HFFc6 (cell line): ENCODE measurements at regions not wholly inside any gene's neighbourhood (a gene's known extent, or its start where the extent isn't known, plus 50 kb on each side); places are given as distances from the start of the nearest gene placed in this dataset.

Source experiments
- DNase-seq: peaks from one replicate; pipeline ENCODE4 v3.0.0-alpha.2; 2018
- H3K27ac Mint-ChIP-seq: 2 replicates; pipeline ENCODE4 v1.8.0; 2020; ENCODE audit warnings: mild to moderate bottlenecking, mixed read lengths
- H3K27me3 Mint-ChIP-seq: 2 replicates; pipeline ENCODE4 v1.8.0; 2021; ENCODE audit warnings: mild to moderate bottlenecking, moderate library complexity, mixed read lengths; ENCODE audit not compliant: insufficient read depth
- H3K36me3 Mint-ChIP-seq: 2 replicates; pipeline ENCODE4 v1.8.0; 2021; ENCODE audit warnings: low read depth, mixed read lengths
- H3K4me1 Mint-ChIP-seq: 2 replicates; pipeline ENCODE4 v1.8.0; 2020; ENCODE audit warnings: low read depth, mixed read lengths
- H3K4me3 Mint-ChIP-seq: 2 replicates; pipeline ENCODE4 v1.8.0; 2020; ENCODE audit warnings: mild to moderate bottlenecking, moderate library complexity, mixed read lengths
- H3K9me3 Mint-ChIP-seq: 2 replicates; pipeline ENCODE4 v1.8.0; 2020; ENCODE audit warnings: mild to moderate bottlenecking, mixed read lengths
- CTCF ChIP-seq: fragments of 200-600 bp; sonication (generic); IDR thresholded peaks from 2 replicates; pipeline ENCODE4 v1.5.0; 2021; ENCODE audit warnings: antibody characterized with exemption, mild to moderate bottlenecking

- no peaks in the 10 kb centered on the region for H3K36me3 Mint-ChIP-seq
- H3K27me3 Mint-ChIP-seq, result peaks cover 3% of the 10 kb centered on the region
- H3K4me3 Mint-ChIP-seq, result no peak overlapping the region
- no peak for DNase-seq
- H3K4me1 Mint-ChIP-seq, result no peaks in the 10 kb centered on the region; the same call in 1 of the 2 replicates
- no peak for TF ChIP-seq CTCF
- H3K9me3 Mint-ChIP-seq, result peaks cover 13% of the 10 kb centered on the region; the same call in 1 of the 2 replicates
- no peak overlapping the region for H3K27ac Mint-ChIP-seq
These were observed 243.2 kb downstream of the EDEM1 start for GRCh38 chr3:5430701-5431100.

- TF ChIP-seq CTCF, result no peak
- H3K9me3 Mint-ChIP-seq, result peaks cover 13% of the 10 kb centered on the region; the same call in 1 of the 2 replicates
- H3K36me3 Mint-ChIP-seq, result no peaks in the 10 kb centered on the region
- DNase-seq, result no peak
- peaks cover 2% of the 10 kb centered on the region for H3K27me3 Mint-ChIP-seq
- H3K4me1 Mint-ChIP-seq, result no peaks in the 10 kb centered on the region; the same call in 1 of the 2 replicates
- no peak overlapping the region for H3K4me3 Mint-ChIP-seq
- H3K27ac Mint-ChIP-seq, result no peak overlapping the region
These were observed 243.6 kb downstream of the EDEM1 start for GRCh38 chr3:5431146-5431545.

- no peak overlapping the region for H3K4me3 Mint-ChIP-seq
- no peak overlapping the region for H3K27ac Mint-ChIP-seq
These were observed 244.4 kb downstream of the EDEM1 start for GRCh38 chr3:5431811-5432378.

GRCh38 chr3:5437296-5437782 lies 249.8 kb downstream of the EDEM1 start:
- H3K9me3 Mint-ChIP-seq, result peaks cover 15% of the 10 kb centered on the region; the same call in 1 of the 2 replicates
- no peak overlapping the region for H3K4me3 Mint-ChIP-seq
- peaks cover 3% of the 10 kb centered on the region for H3K27me3 Mint-ChIP-seq
- DNase-seq, result no peak
- H3K27ac Mint-ChIP-seq, result no peak overlapping the region
- TF ChIP-seq CTCF, result no peak
- no peaks in the 10 kb centered on the region for H3K36me3 Mint-ChIP-seq
- peaks cover 3% of the 10 kb centered on the region; the same call in 1 of the 2 replicates for H3K4me1 Mint-ChIP-seq

More at GRCh38 chr3:5431811-5432378, 244.4 kb downstream of the EDEM1 start:
- no peak for DNase-seq
- TF ChIP-seq CTCF, result no peak
- Mint-ChIP-seq H3K36me3 (no peaks in the 10 kb centered on the region), H3K27me3 (peaks cover 2% of the 10 kb centered on the region), H3K4me1 (no peaks in the 10 kb centered on the region), H3K9me3 (peaks cover 9% of the 10 kb centered on the region; the same call in 1 of the 2 replicates)

- Mint-ChIP-seq H3K4me1 (peaks cover 5% of the 10 kb centered on the region; the same call in 1 of the 2 replicates), H3K4me3 (no peak overlapping the region), H3K9me3 (peaks cover 14% of the 10 kb centered on the region; the same call in 1 of the 2 replicates), H3K27ac (no peak overlapping the region), H3K36me3 (no peaks in the 10 kb centered on the region), H3K27me3 (peaks cover 4% of the 10 kb centered on the region)
- no peak for DNase-seq
- TF ChIP-seq CTCF, result no peak
These were observed 250.3 kb downstream of the EDEM1 start for GRCh38 chr3:5437783-5438323.
